Prostate gland (tissue), 2 donors: ENCODE measurements at regions not wholly inside any gene's neighbourhood (a gene's known extent, or its start where the extent isn't known, plus 50 kb on each side); places are given as distances from the start of the nearest gene placed in this dataset.
A peak's percentile ranks its signal among the peaks of the same experiment; 100 is the strongest.

Experiments
- DNase-seq: peaks from one replicate; pipeline ENCODE4 v3.0.0-alpha.2; 2019; ENCODE audit warnings: low spot score
- H3K27ac ChIP-seq, 2 donors: fragments of 200-600 bp; sonication (generic); 2 replicates each; pipeline ENCODE4 v1.5.1; 2017 to 2019
- H3K27me3 ChIP-seq: fragments of 200-600 bp; sonication (generic); replicated peaks from 2 replicates; pipeline ENCODE4 v1.5.1; 2019; ENCODE audit not compliant: insufficient read depth
- H3K36me3 ChIP-seq, 2 donors: fragments of 200-600 bp; sonication (generic); 1 replicate in 1 of 2; 2 replicates in 1 of 2; pipeline versions ENCODE4 v1.5.1 to v1.8.1; 2017 to 2019
- H3K4me1 ChIP-seq: fragments of 200-600 bp; sonication (generic); replicated peaks from 2 replicates; pipeline ENCODE4 v1.5.1; 2019
- H3K4me3 ChIP-seq, 2 donors: fragments of 200-600 bp; sonication (generic); 2 replicates each; pipeline ENCODE4 v1.5.1; 2017 to 2019
- H3K9me3 ChIP-seq: fragments of 200-600 bp; sonication (generic); 2 replicates; pipeline ENCODE4 v1.5.1; 2017
- POLR2A ChIP-seq: fragments of 450-650 bp; IDR thresholded peaks from one replicate; pipeline ENCODE4 v1.6.1; 2016; ENCODE audit warnings: antibody characterized with exemption, mild to moderate bottlenecking
- POLR2AphosphoS5 ChIP-seq: sonication (generic); formaldehyde crosslinking; IDR thresholded peaks from one replicate; pipeline ENCODE4 v1.6.1; 2017; ENCODE audit warnings: antibody characterized with exemption
- WGBS: methylation state at CpG from one replicate; pipeline ENCODE4 v1.1.5; 2018; 5-methylcytosine and 5-hydroxymethylcytosine counted together
- intact Hi-C: fragments of 100-400 bp; cut with DNase I; formaldehyde crosslinking; loops from one replicate; pipeline ENCODE4 v1.14.2; 2022
- TF ChIP-seq, protein P1 (sequence below), 4 experiments: fragments of 200-600 bp in 2 of 4; fragments of 450-650 bp in 2 of 4; sonication (generic) in 2 of 4; IDR thresholded peaks; 1 replicate in 3 of 4; 2 replicates in 1 of 4; pipeline ENCODE4 v1.5.1; 2016 to 2019; ENCODE audit warnings: antibody characterized with exemption in 4 of 4, mild to moderate bottlenecking in 2 of 4, moderate library complexity in 2 of 4

DNA sequence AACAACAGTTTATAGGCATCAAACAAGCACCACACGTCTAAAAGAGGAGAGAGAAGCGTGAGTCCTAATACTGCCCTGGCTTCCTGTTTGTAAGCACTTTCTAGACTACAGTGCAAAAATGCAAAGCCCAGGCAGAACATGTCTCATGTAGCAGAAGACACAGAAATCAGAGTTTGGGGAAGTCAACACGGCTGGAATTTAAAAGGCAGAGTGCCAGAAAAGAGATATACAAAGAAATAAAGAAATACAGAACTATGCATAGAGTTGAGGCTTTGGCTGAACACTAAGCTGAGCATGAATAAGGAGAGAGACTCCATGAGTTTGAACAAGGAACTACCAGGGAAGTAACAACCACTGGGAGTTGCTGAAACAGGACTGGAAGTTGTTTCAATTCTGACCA lies 566.6 kb upstream of the NR5A2 start:
- intact Hi-C loops: no loop called here
- H3K4me3 ChIP-seq: no peak overlapping the region
- WGBS: 32% methylated on average over 3 of the region's 3 CpGs
- DNase-seq: no peak
- H3K27me3 ChIP-seq: no peaks in the 10 kb centered on the region
- TF ChIP-seq POLR2A (no peak), POLR2AphosphoS5 (no peak)
- TF ChIP-seq, protein P1, sequence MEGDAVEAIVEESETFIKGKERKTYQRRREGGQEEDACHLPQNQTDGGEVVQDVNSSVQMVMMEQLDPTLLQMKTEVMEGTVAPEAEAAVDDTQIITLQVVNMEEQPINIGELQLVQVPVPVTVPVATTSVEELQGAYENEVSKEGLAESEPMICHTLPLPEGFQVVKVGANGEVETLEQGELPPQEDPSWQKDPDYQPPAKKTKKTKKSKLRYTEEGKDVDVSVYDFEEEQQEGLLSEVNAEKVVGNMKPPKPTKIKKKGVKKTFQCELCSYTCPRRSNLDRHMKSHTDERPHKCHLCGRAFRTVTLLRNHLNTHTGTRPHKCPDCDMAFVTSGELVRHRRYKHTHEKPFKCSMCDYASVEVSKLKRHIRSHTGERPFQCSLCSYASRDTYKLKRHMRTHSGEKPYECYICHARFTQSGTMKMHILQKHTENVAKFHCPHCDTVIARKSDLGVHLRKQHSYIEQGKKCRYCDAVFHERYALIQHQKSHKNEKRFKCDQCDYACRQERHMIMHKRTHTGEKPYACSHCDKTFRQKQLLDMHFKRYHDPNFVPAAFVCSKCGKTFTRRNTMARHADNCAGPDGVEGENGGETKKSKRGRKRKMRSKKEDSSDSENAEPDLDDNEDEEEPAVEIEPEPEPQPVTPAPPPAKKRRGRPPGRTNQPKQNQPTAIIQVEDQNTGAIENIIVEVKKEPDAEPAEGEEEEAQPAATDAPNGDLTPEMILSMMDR (IDR thresholded peaks at IDR 0.05): no peak
- no peaks in the 10 kb centered on the region for H3K36me3 ChIP-seq
- no peaks in the 10 kb centered on the region for H3K4me1 ChIP-seq
- H3K27ac ChIP-seq: no peak overlapping the region
- H3K9me3 ChIP-seq: no peaks in the 10 kb centered on the region

DNA sequence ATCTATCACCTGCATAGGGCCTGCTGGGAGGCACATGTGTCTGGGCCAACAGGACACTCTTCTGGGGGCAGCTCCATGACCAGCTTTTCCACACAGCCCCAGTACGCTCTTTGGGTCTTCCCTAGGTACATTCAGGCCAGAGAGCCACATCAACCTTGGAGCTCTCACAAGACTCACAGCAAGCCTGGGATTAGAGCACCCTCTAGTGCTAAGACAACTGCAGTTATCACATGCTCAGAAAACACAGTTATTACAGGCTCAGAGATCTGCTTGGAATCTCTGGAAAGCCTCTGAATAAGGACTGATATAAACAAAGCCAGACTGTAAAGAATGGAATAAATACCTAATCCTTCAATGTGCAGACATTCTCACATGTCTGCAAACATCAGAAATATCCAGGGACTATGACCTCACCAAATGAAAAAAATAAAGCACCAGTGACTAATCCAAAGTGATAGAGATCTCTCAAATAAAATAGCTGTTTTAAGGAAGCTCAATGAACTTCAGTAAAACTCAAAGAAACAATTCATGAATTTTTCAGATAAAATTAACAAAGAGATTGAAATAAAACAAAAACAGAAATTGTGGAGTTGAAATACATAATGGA lies 563.9 kb upstream of the NR5A2 start:
- no peak for TF ChIP-seq POLR2AphosphoS5
- TF ChIP-seq POLR2A: no peak
- TF ChIP-seq, protein P1 (IDR thresholded peaks at IDR 0.05): peak in 1 of 4 experiments; percentile 6
- no peak overlapping the region for H3K27ac ChIP-seq
- no peaks in the 10 kb centered on the region for H3K9me3 ChIP-seq
- H3K27me3 ChIP-seq: no peaks in the 10 kb centered on the region
- H3K4me1 ChIP-seq: no peaks in the 10 kb centered on the region
- intact Hi-C loops: no loop called here
- DNase-seq: no peak
- H3K4me3 ChIP-seq: no peak overlapping the region
- H3K36me3 ChIP-seq: no peaks in the 10 kb centered on the region
- 81% methylated on average over 1 of the region's 1 CpG for WGBS

DNA sequence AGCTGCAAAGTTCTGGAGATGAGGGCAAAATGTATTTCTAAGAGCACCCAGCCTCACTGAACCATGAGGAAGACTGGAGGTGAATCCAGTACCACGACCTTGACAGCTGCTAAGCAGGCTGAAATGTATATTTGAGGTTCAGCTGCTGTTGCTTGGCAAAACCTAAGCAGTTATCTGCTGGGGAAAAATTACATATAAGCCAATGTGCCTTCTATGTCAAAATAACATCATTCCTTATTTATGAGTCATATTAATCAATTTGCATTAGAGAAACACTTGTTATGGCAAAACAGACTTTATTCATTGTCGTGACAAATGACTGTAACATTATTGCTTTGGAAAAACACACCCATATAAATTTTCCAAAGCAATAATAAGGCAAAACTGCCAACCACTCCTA lies 560.5 kb upstream of the NR5A2 start:
- Histone ChIP-seq H3K27ac (no peak overlapping the region), H3K4me1 (no peaks in the 10 kb centered on the region), H3K4me3 (no peak overlapping the region), H3K9me3 (no peaks in the 10 kb centered on the region), H3K36me3 (no peaks in the 10 kb centered on the region), H3K27me3 (no peaks in the 10 kb centered on the region)
- TF ChIP-seq, protein P1 (IDR thresholded peaks at IDR 0.05): no peak
- no peak for TF ChIP-seq POLR2A
- TF ChIP-seq POLR2AphosphoS5: no peak
- no peak for DNase-seq
- WGBS: 48% methylated on average over 2 of the region's 2 CpGs
- intact Hi-C loops: no loop called here

DNA sequence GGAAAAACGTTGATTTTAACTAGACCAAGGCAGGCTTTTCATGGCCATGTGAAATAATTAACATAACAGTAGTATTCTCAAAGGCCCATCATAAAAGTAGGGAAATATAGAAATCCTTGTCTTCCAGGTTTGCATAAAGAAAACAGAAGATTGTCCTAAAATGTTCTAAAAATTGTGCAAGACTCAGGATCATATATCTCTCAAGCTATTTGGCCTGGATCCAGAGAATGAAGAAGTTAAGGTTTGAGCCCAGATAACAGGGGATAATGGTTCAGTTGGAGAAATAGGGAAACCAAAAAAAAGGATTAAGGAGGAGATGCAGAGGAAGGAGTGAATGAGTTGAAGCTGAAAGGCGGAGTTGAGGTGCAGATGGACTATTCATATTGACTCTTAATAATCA lies 555.5 kb upstream of the NR5A2 start:
- 77% methylated on average over 2 of the region's 2 CpGs for WGBS
- no peak overlapping the region for H3K27ac ChIP-seq
- H3K36me3 ChIP-seq: no peaks in the 10 kb centered on the region
- TF ChIP-seq, protein P1 (IDR thresholded peaks at IDR 0.05): no peak
- TF ChIP-seq POLR2A: no peak
- TF ChIP-seq POLR2AphosphoS5: no peak
- DNase-seq: no peak
- H3K4me1 ChIP-seq: no peaks in the 10 kb centered on the region
- intact Hi-C loops: no loop called here
- H3K4me3 ChIP-seq: no peak overlapping the region
- no peaks in the 10 kb centered on the region for H3K27me3 ChIP-seq
- no peaks in the 10 kb centered on the region for H3K9me3 ChIP-seq

DNA sequence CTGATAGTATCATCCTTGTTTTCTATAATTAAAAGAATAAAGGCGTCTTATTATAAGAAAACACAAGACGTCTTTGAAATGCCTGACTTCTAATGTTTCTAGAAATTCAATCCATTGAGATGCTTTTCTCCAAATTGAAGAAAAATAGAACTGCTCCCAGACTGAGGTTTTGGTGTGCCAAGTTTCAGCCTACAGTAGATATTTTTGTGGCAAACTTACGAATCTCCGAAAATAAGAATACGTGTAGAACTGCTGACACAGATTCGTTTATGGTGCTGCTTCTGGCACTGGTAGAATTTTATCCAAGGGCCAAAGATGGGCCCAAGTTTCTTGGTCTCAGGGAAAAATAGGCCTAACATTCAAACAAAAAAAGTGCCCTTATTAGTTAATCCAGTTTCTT lies 554.5 kb upstream of the NR5A2 start:
- H3K36me3 ChIP-seq: no peaks in the 10 kb centered on the region
- no peaks in the 10 kb centered on the region for H3K4me1 ChIP-seq
- WGBS: 72% methylated on average over 6 of the region's 6 CpGs
- no peaks in the 10 kb centered on the region for H3K27me3 ChIP-seq
- no peak for DNase-seq
- H3K9me3 ChIP-seq: no peaks in the 10 kb centered on the region
- no peak overlapping the region for H3K27ac ChIP-seq
- no peak overlapping the region for H3K4me3 ChIP-seq
- TF ChIP-seq POLR2A: no peak
- TF ChIP-seq POLR2AphosphoS5: no peak
- TF ChIP-seq, protein P1 (IDR thresholded peaks at IDR 0.05): no peak
- intact Hi-C loops: no loop called here
